BE2C (cell line): ENCODE measurements at regions not wholly inside any gene's neighbourhood (a gene's known extent, or its start where the extent isn't known, plus 50 kb on each side); places are given as distances from the start of the nearest gene placed in this dataset.

Experiments
- DNase-seq: peaks from one replicate; pipeline ENCODE4 v3.0.0-alpha.2; 2020
- H3K27me3 ChIP-seq: fragments of 250-450 bp; sonication (Bioruptor Pico); 2 replicates; pipeline ENCODE4 v1.5.1; 2020; ENCODE audit warnings: mild to moderate bottlenecking
- H3K36me3 ChIP-seq: fragments of 250-450 bp; sonication (Bioruptor Pico); 2 replicates; pipeline ENCODE4 v1.5.1; 2020; ENCODE audit warnings: mild to moderate bottlenecking
- H3K4me1 ChIP-seq: fragments of 250-450 bp; sonication (Bioruptor Pico); 2 replicates; pipeline ENCODE4 v1.5.1; 2020
- H3K4me3 ChIP-seq: 2 replicates; pipeline ENCODE4 v1.5.1; 2011; ENCODE audit warnings: low read depth, low read length
- H3K9me3 ChIP-seq: fragments of 250-450 bp; sonication (Bioruptor Pico); 2 replicates; pipeline ENCODE4 v1.5.1; 2020
- TF ChIP-seq, protein P1 (sequence below): IDR thresholded peaks from 2 replicates; pipeline ENCODE4 v1.5.1; 2012; ENCODE audit warnings: mild to moderate bottlenecking, low read depth, low read length

DNA sequence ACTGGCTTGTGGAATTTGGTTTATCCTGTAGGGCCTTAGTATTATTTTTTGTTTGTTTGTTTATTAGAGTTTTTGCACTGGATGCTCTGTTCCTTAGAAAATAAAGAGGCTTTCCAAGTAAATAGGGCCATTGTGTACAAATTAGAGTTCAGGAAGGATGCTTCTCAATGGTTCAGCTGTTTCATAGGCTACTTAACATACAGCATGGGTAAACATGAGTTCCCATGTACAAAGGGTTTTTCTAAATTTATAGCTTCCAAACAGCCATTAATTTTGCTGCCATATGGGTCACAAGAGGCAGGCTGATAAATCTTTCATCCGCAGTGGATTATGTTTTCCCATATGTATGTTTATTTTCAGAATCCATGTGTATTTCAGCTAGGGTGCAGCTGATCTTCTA, 121.6 kb upstream of the WDR11 start:
- Histone ChIP-seq H3K4me3 (no peak overlapping the region), H3K4me1 (no peaks in the 10 kb centered on the region), H3K9me3 (no peaks in the 10 kb centered on the region), H3K27me3 (no peaks in the 10 kb centered on the region), H3K36me3 (no peaks in the 10 kb centered on the region)
- no peak for DNase-seq
- TF ChIP-seq, protein P1, sequence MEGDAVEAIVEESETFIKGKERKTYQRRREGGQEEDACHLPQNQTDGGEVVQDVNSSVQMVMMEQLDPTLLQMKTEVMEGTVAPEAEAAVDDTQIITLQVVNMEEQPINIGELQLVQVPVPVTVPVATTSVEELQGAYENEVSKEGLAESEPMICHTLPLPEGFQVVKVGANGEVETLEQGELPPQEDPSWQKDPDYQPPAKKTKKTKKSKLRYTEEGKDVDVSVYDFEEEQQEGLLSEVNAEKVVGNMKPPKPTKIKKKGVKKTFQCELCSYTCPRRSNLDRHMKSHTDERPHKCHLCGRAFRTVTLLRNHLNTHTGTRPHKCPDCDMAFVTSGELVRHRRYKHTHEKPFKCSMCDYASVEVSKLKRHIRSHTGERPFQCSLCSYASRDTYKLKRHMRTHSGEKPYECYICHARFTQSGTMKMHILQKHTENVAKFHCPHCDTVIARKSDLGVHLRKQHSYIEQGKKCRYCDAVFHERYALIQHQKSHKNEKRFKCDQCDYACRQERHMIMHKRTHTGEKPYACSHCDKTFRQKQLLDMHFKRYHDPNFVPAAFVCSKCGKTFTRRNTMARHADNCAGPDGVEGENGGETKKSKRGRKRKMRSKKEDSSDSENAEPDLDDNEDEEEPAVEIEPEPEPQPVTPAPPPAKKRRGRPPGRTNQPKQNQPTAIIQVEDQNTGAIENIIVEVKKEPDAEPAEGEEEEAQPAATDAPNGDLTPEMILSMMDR, result no peak

DNA sequence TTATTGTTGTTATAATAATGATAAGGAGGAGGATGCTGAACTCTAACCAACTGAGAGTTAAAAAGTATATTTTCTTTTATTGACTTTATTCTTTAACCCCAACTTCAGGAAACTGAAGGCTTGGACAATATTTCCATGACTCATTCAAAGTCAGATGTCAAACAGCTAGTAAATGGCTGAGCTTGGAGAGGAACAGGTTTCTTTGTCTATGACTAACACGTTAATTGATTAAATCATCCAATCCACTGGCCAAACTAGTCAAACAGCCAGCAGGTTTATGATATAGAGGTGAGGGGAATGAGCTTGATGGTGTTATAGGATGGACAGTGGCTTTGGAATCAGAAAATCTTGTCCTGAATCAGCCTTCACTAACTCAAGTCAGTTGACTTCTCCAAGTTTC, 119.1 kb upstream of the WDR11 start:
- DNase-seq, result no peak
- Histone ChIP-seq H3K4me1 (no peaks in the 10 kb centered on the region), H3K9me3 (no peaks in the 10 kb centered on the region), H3K27me3 (no peaks in the 10 kb centered on the region), H3K4me3 (no peak overlapping the region), H3K36me3 (no peaks in the 10 kb centered on the region)
- TF ChIP-seq, protein P1, result no peak

DNA sequence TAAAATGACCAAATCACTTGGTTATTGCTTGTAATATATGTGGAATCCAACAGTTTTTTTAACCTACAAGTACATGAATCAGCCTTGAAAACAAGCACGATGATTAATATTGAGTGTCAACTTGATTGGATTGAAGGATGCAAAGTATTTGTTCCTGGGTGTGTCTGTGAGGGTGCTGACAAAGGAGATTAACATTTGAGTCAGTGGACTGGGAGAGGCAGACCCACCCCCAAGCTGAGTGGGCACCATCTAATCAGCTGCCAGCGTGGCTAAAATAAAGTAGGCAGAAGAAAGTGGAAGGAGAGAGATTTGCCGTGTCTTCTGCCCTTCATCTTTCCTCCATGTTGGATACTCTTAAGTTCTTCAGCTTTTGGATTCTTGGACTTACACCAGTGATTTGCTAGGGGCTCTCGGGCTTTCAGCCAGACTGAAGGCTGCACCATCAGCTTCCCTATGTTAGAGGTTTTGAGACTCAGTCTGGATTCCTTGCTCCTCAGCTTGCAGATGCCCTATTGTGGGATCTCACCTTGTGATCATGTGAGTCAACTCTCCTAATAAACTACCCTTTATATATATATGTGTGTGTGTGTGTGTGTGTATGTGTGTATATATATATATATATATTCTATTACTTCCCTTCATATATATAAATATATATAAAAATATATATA, 118.4 kb upstream of the WDR11 start:
- Histone ChIP-seq H3K27me3 (no peaks in the 10 kb centered on the region; the same call in 1 of the 2 replicates), H3K4me1 (no peaks in the 10 kb centered on the region), H3K36me3 (no peaks in the 10 kb centered on the region), H3K9me3 (no peaks in the 10 kb centered on the region), H3K4me3 (no peak overlapping the region)
- no peak for DNase-seq
- TF ChIP-seq, protein P1, result no peak

DNA sequence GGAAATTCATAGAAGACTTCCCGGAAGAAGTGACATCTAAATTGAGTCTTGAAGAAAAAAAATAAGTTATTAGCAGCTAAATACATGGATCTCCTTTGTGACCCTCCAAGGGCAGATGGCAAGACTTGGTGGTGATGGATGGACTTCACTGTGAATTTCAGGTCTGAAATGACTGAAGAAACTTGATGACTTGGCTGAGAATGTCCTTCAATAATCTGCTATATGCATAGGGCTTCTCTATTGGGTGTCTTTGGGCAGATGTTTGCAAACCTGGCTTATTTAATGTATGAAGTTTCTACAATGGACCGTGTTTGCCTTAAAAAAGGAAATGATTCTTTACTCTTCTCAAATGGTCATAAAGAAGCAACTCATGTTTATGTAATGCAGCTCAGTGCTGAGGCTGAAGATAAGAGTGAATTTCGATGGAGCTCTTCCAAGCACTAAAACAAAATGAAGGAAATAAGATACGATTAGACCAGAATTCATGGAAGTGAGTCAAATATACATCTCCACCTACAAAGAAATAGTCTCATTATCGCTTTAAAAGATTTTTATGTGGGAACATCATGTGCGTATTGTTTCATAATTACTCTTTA, 116.6 kb upstream of the WDR11 start:
- Histone ChIP-seq H3K4me1 (no peaks in the 10 kb centered on the region), H3K36me3 (no peaks in the 10 kb centered on the region), H3K27me3 (no peaks in the 10 kb centered on the region; the same call in 1 of the 2 replicates), H3K4me3 (no peak overlapping the region), H3K9me3 (no peaks in the 10 kb centered on the region)
- no peak for DNase-seq
- TF ChIP-seq, protein P1, result no peak

DNA sequence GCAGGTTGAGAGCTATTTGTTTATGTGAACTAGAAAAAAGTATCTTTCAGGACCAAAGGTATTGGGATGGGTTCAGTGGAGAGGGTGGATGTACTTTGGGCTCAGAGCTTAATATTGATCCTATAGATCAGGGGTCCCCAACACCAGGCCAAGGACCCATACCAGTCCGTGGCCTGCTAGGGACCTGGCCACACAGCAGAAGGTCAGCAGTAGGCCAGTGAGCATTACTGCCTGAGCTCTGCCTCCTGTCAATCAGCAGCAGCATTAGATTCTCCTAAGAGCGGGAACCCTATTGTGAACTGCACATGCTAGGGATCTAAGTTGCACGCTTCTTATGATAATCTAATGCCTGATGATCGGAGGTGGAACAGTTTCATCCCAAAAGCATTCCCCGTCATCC, 115.8 kb upstream of the WDR11 start:
- Histone ChIP-seq H3K9me3 (no peaks in the 10 kb centered on the region), H3K36me3 (no peaks in the 10 kb centered on the region), H3K27me3 (no peaks in the 10 kb centered on the region; the same call in 1 of the 2 replicates), H3K4me1 (no peaks in the 10 kb centered on the region), H3K4me3 (no peak overlapping the region)
- TF ChIP-seq, protein P1, result no peak
- no peak for DNase-seq

DNA sequence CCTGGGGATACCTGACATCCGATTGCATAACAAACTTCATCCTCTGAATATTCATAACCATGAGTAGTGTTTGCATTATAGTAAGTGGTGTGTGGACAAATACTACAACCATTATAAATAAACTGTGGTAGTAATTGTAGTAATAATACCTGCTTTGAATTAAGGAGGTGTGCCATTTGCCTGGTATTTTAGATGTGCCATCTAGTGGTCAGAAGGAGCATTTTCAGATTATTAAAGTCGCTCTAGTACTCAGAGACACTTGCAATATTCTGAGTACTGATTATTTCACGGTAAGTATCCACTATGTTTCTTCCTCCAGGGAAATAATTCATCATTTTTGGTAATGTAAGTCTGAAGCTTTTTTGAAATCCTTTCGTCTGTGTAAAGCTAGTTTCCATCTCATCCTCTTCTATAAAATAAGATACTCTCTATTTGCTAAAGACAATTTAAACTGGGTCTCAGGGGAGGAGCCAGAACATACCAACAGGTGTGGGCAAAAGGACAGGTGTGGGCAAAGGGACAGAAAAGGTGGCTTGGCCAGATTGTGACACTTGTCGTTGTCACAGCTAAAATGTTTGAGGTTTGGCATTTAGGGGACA, 115.3 kb upstream of the WDR11 start:
- no peaks in the 10 kb centered on the region for H3K9me3 ChIP-seq
- TF ChIP-seq, protein P1, result peak; percentile 73
- H3K4me1 ChIP-seq, result no peaks in the 10 kb centered on the region
- no peak for DNase-seq
- no peaks in the 10 kb centered on the region; the same call in 1 of the 2 replicates for H3K27me3 ChIP-seq
- H3K36me3 ChIP-seq, result no peaks in the 10 kb centered on the region
- no peak overlapping the region for H3K4me3 ChIP-seq
